GM18511 (cell line): ENCODE measurements at regions not wholly inside any gene's neighbourhood (a gene's known extent, or its start where the extent isn't known, plus 50 kb on each side); places are given as distances from the start of the nearest gene placed in this dataset.

Experiments used
- ATAC-seq: cut with Tn5 transposase; IDR thresholded peaks from one replicate; pipeline ENCODE4 v1.9.1; 2021; ENCODE audit warnings: mild to moderate bottlenecking, moderate library complexity; ENCODE audit not compliant: unreplicated experiment

DNA sequence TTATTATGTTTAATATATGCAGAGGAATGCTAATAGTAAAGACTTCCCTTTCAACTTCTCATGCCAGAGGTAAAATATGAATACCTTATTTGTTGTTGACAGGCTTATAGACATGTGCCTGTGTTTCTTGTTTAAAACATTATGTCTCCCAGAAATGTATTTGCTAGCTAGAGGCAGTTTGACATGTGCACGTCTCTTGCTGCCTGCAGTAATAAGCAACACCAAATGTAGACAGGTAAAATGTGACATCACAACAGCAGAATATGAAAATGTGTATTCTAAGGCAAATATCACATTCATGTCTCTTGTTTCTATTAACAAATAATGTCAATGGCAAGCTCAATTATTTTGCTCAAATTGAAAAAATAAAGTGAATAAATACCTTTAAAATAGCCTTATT lies 80.2 kb upstream of the NEGR1 start:
- no peak for ATAC-seq

DNA sequence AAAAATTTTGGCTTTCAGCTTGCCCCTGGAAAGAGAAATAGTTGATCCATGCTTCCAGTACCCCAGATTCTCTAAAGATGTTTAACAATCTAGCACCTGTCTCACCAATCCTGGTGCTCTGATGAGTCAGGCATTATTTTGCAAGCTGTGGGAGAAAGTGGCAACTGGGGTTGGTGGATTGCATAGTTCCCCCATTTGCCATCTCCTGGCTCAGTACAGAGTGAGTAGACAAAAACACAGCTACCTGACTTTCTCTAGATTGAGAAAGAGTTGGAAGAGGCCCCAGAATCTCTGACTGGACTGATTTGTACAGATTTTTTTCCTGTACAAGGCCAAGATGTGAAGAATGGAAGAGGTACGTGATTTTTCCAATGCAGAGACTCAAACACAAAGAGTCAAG lies 75.1 kb upstream of the NEGR1 start:
- no peak for ATAC-seq

DNA sequence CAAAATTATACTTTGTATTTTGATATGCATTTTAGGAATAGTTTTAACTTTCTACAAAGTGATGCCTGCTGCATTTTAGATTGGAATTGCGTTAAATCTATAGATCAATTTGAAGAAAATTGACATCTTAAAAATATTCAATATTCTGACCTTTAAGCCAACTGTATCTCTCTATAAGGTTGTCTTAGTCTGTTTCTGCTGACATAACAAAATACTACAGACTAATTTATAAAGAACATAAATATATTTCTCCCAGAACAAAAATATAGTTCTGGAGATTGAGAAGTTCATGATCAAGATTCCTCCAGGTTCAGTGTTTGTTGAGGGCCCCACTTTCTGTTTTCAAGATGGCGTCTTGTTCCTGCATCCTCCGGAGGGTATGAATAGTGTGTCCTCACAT lies 73.6 kb upstream of the NEGR1 start:
- no peak for ATAC-seq

DNA sequence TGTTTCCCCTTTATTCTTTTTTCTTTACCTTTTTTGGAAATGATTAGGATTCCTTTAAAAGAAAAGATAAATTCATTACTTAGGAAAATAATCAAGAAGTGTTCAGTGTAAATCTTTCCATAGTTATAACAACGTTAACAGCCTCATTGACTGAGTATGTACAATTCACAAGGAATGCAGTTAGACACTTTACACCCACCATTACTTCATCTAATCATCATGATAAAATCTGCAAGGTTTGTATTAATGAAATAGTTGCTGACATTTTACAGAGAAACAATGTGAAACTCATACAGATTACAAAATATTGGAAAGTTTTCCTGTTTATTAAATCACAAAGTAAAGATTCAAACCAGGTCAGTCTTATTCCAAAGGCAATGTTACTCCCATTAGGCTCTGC lies 59.3 kb upstream of the NEGR1 start:
- no peak for ATAC-seq

DNA sequence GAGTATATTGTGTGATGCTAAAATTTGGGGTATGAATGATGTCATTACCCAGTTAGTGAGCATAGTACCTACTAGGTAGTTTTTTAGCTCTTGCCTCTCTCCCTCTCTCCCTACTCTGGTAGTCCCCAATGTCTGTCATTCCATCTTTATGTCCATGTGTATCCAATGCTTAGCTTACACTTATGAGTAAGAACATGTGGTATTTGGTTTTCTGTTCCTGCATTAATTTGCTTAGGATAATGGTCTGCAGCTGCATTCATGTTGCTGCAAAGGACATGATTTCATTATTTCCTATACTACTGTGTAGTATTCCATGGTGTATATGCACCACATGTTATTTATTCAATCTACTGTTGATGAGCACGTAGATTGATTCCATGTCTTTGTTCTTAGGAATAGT lies 54.4 kb upstream of the NEGR1 start:
- ATAC-seq, result no peak
